ENCODE measurements at regions not wholly inside any gene's neighbourhood (a gene's known extent, or its start where the extent isn't known, plus 50 kb on each side); places are given as distances from the start of the nearest gene placed in this dataset.

- no peak for TF ChIP-seq CTCF (IDR thresholded peaks at IDR 0.05 in 4 of 5, conservative IDR thresholded peaks at IDR 0.05 in 1 of 5)
- no peak for TF ChIP-seq POLR2A (IDR thresholded peaks at IDR 0.05)
These were observed 1351.2 kb downstream of the FSCB start for GRCh38 chr14:43155924-43156323.

Data from gastrocnemius medialis (tissue), 4 donors.